ENCODE measurements at regions not wholly inside any gene's neighbourhood (a gene's known extent, or its start where the extent isn't known, plus 50 kb on each side); places are given as distances from the start of the nearest gene placed in this dataset.

GRCh38 chr1:177429234-177429633 is 258.5 kb downstream of the BRINP2 start:
- Mint-ChIP-seq H3K27ac (no peak overlapping the region), H3K4me3 (no peak overlapping the region), H3K4me1 (no peaks in the 10 kb centered on the region), H3K27me3 (no peaks in the 10 kb centered on the region), H3K9me3 (ENCODE audit: insufficient read depth) (no peaks in the 10 kb centered on the region)
- Histone ChIP-seq H3K27me3 (replicated peaks in 1 of 4; ENCODE audit: control extremely low read depth in 1 of 4, control insufficient read depth in 3 of 4, insufficient read depth in 4 of 4, low read length in 3 of 4) (no peaks in the 10 kb centered on the region), H4K20me1 (ENCODE audit: control insufficient read depth, insufficient read depth, low read length, poor library complexity, severe bottlenecking) (no peaks in the 10 kb centered on the region), H3K4me2 (replicated peaks; ENCODE audit: low read depth, low read length, poor library complexity, severe bottlenecking) (no peak overlapping the region), H3K4me1 (ENCODE audit: control insufficient read depth in 2 of 2, insufficient read depth in 2 of 2, low read length in 2 of 2) (no peaks in the 10 kb centered on the region), H3K36me3 (replicated peaks in 1 of 2; ENCODE audit: control extremely low read depth in 1 of 2, control insufficient read depth in 1 of 2, extremely low read depth in 1 of 2, insufficient read depth in 2 of 2, low read length in 1 of 2) (no peaks in the 10 kb centered on the region), H3K9me3 (ENCODE audit: control extremely low read depth in 1 of 3, control insufficient read depth in 2 of 3, insufficient read depth in 1 of 3, low read length in 2 of 3) (peaks cover 0 to 3% (median 0%) of the 10 kb centered on the region in 3 donors), H3K27ac (ENCODE audit: low read length in 2 of 2) (no peak overlapping the region), H3K9ac (ENCODE audit: low read length) (no peak overlapping the region), H3K4me3 (ENCODE audit: control extremely low read depth in 1 of 5, extremely low read depth in 1 of 5, insufficient read depth in 1 of 5, low read depth in 2 of 5, low read length in 4 of 5) (no peak overlapping the region), H3K79me2 (ENCODE audit: control insufficient read depth, insufficient read depth, low read length) (no peaks in the 10 kb centered on the region), H2AFZ (ENCODE audit: insufficient read depth, low read depth, low read length, poor library complexity, severe bottlenecking) (no peak overlapping the region)
- no peak for TF ChIP-seq CTCF (IDR thresholded peaks at IDR 0.05)
- TF ChIP-seq EZH2 (IDR thresholded peaks at IDR 0.05; ENCODE audit: borderline replicate concordance, insufficient read depth, low read depth, low read length, poor library complexity, severe bottlenecking): no peak
- DNase-seq (no peak), ATAC-seq (ENCODE audit: low read depth) (no peak)
- intact Hi-C loops (cut with micrococcal nuclease): no loop called here
- ChIA-PET POLR2A (no interaction called here), CTCF (no interaction called here)
- no CpG with 5 or more reads among the region's 2 CpGs for WGBS (ENCODE audit: insufficient coverage)

- ATAC-seq (ENCODE audit: low read depth) (no peak), DNase-seq (no peak)
- Histone ChIP-seq H4K20me1 (ENCODE audit: control insufficient read depth, insufficient read depth, low read length, poor library complexity, severe bottlenecking) (no peaks in the 10 kb centered on the region), H2AFZ (ENCODE audit: insufficient read depth, low read depth, low read length, poor library complexity, severe bottlenecking) (no peak overlapping the region), H3K4me3 (ENCODE audit: control extremely low read depth in 1 of 5, extremely low read depth in 1 of 5, insufficient read depth in 1 of 5, low read depth in 2 of 5, low read length in 4 of 5) (no peak overlapping the region), H3K27me3 (replicated peaks in 1 of 4; ENCODE audit: control extremely low read depth in 1 of 4, control insufficient read depth in 3 of 4, insufficient read depth in 4 of 4, low read length in 3 of 4) (no peaks in the 10 kb centered on the region), H3K36me3 (replicated peaks in 1 of 2; ENCODE audit: control extremely low read depth in 1 of 2, control insufficient read depth in 1 of 2, extremely low read depth in 1 of 2, insufficient read depth in 2 of 2, low read length in 1 of 2) (no peaks in the 10 kb centered on the region), H3K4me2 (replicated peaks; ENCODE audit: low read depth, low read length, poor library complexity, severe bottlenecking) (no peak overlapping the region), H3K4me1 (ENCODE audit: control insufficient read depth in 2 of 2, insufficient read depth in 2 of 2, low read length in 2 of 2) (no peaks in the 10 kb centered on the region), H3K79me2 (ENCODE audit: control insufficient read depth, insufficient read depth, low read length) (no peaks in the 10 kb centered on the region), H3K27ac (ENCODE audit: low read length in 2 of 2) (no peak overlapping the region), H3K9me3 (ENCODE audit: control extremely low read depth in 1 of 3, control insufficient read depth in 2 of 3, insufficient read depth in 1 of 3, low read length in 2 of 3) (peaks cover 0 to 3% (median 0%) of the 10 kb centered on the region in 3 donors), H3K9ac (ENCODE audit: low read length) (no peak overlapping the region)
- Mint-ChIP-seq H3K9me3 (ENCODE audit: insufficient read depth) (no peaks in the 10 kb centered on the region), H3K27me3 (no peaks in the 10 kb centered on the region), H3K4me1 (no peaks in the 10 kb centered on the region), H3K4me3 (no peak overlapping the region), H3K27ac (no peak overlapping the region)
- intact Hi-C loops (cut with micrococcal nuclease): no loop called here
- ChIA-PET POLR2A (no interaction called here), CTCF (interaction anchor here (0.6 kb wide), 1 partner anchor 468 kb away, joined by 3 read pairs; no protein-coding TSS in a partner anchor)
- no CpG with 5 or more reads among the region's 1 CpG for WGBS (ENCODE audit: insufficient coverage)
- TF ChIP-seq EZH2 (IDR thresholded peaks at IDR 0.05; ENCODE audit: borderline replicate concordance, insufficient read depth, low read depth, low read length, poor library complexity, severe bottlenecking) (no peak), CTCF (IDR thresholded peaks at IDR 0.05) (no peak)
Measured at GRCh38 chr1:177427811-177428210, 257.1 kb downstream of the BRINP2 start.

Measured in B cell (primary cell).